Lower leg skin (tissue), 3 donors: ENCODE measurements at regions not wholly inside any gene's neighbourhood (a gene's known extent, or its start where the extent isn't known, plus 50 kb on each side); places are given as distances from the start of the nearest gene placed in this dataset.

Source experiments
- POLR2A ChIP-seq, 2 donors: fragments of 450-650 bp; IDR thresholded peaks; one replicate each; pipeline ENCODE4 v1.6.1; 2016 to 2017; ENCODE audit warnings: antibody characterized with exemption in 2 of 2, mild to moderate bottlenecking in 1 of 2, moderate library complexity in 1 of 2
- TF ChIP-seq, protein P1 (sequence below), 3 donors: fragments of 450-650 bp; IDR thresholded peaks; one replicate each; pipeline ENCODE4 v1.5.1; 2016; ENCODE audit warnings: antibody characterized with exemption in 3 of 3, mild to moderate bottlenecking in 3 of 3, moderate library complexity in 2 of 3

- TF ChIP-seq POLR2A (IDR thresholded peaks at IDR 0.05), result no peak
- TF ChIP-seq, protein P1, sequence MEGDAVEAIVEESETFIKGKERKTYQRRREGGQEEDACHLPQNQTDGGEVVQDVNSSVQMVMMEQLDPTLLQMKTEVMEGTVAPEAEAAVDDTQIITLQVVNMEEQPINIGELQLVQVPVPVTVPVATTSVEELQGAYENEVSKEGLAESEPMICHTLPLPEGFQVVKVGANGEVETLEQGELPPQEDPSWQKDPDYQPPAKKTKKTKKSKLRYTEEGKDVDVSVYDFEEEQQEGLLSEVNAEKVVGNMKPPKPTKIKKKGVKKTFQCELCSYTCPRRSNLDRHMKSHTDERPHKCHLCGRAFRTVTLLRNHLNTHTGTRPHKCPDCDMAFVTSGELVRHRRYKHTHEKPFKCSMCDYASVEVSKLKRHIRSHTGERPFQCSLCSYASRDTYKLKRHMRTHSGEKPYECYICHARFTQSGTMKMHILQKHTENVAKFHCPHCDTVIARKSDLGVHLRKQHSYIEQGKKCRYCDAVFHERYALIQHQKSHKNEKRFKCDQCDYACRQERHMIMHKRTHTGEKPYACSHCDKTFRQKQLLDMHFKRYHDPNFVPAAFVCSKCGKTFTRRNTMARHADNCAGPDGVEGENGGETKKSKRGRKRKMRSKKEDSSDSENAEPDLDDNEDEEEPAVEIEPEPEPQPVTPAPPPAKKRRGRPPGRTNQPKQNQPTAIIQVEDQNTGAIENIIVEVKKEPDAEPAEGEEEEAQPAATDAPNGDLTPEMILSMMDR (IDR thresholded peaks at IDR 0.05), result no peak
Observed at GRCh38 chr5:67268231-67269021, 71.8 kb upstream of the CD180 start.
